Inflammatory macrophage treated with lipopolysaccharide for 4 hours (primary cell): ENCODE measurements at regions not wholly inside any gene's neighbourhood (a gene's known extent, or its start where the extent isn't known, plus 50 kb on each side); places are given as distances from the start of the nearest gene placed in this dataset.

Source experiments
- DNase-seq: peaks from one replicate; pipeline ENCODE4 v3.0.0-alpha.2; 2020

DNA sequence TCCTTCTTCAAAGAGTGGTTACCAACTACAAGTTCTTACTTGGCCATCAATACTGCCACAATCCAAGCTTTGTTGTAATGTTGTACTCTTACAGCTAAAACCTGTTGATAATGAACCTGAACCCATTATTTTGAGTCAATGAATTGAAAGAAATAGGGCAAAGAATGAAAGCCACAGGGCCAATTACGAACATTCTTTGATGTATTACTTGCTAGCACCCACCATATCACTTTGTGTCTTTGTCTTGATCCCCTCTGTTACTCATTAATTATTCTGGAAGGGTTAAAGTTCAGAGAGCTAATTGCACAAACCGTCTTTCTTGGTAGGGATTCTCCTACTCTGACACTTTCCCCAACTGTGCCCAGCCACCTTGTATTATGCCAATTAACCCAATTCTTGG lies 53.2 kb upstream of the TFEC start:
- no peak for DNase-seq

DNA sequence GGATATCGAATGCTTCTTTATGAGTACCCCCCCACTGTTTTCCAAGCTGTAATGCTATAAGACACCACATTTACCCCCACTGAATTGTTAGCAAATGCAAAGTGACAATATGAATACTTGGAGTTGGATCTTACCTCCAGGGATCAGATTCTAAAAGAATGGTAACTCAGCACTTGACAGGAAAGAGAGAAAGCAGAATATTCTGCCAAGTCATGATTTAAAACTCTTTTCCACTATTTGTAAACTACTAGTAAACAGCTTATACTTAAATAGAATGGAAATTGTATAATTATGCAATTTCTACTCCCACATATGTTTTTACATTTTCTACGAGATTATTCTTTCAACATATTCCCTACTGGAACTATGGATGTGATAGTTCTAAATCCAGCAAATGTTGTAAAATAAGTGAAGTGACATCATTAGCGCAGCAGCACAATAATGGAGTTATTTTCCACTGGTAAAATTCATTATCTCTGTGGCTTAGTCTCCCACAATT lies 56.0 kb upstream of the TFEC start:
- DNase-seq: peak; percentile 61

DNA sequence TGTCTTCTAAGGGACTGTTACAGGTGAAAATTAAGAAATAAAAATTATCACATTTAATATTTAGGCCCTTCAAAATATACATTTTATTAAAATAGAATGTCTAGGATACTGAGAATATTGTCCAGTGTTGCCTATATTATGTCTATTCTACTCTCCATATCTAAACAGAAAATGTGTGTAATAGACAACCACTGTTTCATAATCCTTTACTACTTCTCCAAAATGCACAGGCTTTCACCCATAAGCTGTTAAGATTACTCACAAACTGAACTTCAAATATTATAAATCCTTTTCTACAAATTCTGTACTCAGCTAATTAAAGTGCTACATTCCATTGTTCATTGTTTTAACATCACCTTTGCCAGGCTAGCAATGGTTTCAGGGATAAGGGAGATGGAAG lies 56.7 kb upstream of the TFEC start:
- DNase-seq: peak; percentile 80

DNA sequence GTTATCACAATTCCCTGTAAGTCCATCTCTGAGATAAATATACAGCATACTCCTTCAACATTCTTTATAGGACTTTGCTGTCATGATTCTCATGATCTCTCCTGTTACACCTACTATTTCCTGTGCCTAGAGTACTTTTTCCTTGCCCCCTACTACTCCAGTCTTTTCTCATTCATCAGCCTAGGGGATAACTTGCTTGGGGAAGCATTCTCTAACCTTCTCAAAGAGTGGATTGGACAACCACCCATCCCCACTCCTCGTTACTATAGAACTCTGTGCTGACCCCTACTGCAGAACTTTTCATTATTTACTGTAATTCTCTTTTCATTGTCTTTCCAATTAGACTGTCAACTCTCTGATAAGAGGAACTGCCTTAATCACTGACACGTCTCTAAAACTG lies 57.4 kb upstream of the TFEC start:
- peak; percentile 14 for DNase-seq

DNA sequence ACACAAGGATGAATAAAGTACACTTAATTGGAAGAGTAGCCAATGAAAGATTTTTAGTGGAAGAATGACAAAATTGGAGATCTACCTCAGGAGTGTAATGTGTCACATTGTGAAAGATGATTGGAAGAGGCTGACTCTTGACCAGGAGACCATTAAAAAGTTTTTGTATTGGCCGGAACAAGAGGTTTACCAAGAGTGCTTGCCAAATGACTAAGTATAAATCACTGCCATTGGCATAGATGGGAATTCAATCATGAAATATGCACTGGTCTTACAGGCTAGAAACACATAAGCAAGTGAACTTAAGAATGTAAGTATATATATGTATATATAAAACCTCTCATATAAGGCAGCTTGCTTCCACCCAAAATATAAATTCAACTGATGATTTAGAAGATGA lies 58.7 kb upstream of the TFEC start:
- no peak for DNase-seq

DNA sequence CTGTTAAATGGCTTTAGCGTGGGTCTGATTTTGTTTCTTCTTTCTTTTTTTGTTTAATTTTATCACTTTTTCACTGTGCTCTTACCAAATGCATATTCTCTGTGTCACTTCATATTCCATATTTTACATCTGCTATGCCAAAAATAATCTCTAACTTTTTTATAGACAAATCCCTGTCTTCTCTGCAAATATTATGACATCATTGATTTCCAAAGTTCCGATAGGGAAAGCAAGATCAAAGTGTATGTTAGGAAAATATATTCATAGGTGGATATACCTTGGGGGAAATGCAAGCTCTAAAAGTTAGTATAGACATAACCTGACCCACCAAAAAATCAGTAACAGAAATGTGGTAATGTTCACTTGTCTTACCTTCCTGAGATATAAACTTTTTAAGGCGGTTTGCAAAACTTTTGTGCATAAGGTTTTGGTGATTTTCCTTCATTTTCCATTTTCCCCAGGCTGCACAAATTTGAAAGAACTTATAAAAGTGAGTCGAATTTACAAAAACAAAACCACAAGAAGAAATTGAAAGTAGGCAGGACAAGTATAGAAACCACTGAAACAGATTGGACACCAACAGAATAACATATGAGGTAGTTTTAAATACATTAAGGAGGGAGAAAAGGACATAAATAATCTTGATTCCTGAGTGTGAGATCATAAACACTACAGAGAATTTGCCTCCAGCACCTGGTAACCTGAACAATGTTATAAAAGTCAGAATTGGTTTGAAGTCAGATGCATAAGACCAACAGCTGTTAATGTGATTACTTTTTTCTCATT lies 63.1 kb upstream of the TFEC start:
- no peak for DNase-seq

DNA sequence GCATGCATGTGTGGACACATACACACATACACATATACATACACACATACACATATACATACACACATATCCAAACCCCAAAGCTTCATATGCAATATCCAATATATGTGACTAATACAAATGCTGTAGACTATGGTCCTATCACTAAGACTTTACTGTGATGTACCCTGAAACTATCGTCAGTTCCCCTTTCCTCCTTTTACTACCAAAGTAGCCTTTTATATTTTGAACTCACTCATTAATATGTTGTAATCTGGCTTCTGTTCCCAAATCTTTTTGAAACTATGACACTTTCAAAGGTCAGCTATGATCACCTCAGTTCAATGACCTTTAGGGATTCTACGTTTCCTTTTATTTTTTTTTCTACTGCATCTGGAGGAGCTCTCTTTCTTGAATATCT lies 64.8 kb upstream of the TFEC start:
- peak; percentile 80 for DNase-seq

DNA sequence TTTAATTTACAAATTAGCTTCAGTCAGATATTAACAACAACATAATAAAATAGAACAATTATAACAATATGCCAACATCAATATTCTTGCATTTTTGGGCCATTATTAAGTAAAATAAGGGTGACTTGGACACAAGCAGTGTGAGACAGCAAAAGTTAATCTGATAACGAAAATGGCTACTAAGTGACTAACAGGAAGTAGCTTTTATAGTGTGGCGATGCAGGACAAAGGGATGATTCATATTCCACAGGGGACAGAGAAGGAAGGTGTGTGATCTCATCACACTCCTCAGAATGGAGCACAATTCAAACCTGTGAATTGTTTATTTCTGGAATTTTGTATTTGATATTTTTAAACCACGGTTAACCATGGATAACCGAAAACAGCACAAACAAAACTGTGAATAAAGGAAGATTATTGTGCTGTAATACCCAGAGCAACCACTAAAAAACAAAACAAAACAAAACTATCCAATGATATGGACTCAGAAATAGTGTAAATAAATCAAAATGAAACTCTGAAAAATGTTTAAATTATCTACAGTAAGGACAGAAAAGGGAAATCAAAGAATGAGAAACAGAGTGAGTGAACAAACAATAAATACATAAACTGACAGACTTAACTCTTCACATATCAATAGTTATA lies 66.9 kb upstream of the TFEC start:
- DNase-seq: peak; percentile 55

DNA sequence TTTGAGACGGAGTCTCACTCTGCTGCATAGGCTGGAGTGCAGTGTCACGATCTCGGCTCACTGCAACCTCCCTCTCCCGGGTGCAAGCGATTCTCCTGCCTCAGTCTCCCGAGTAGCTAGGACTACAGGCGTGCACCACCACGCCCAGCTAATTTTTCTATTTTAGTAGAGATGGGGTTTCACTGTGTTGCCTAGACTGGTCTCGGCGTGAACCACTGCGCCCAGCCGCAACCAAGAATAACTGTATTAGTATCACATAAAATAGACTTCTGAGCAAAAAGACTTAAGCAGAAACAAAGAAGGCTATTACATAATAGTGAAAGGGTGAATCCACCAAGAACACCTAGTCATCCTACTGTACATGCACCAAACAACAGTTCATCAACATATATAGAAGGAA lies 67.6 kb upstream of the TFEC start:
- DNase-seq: no peak

DNA sequence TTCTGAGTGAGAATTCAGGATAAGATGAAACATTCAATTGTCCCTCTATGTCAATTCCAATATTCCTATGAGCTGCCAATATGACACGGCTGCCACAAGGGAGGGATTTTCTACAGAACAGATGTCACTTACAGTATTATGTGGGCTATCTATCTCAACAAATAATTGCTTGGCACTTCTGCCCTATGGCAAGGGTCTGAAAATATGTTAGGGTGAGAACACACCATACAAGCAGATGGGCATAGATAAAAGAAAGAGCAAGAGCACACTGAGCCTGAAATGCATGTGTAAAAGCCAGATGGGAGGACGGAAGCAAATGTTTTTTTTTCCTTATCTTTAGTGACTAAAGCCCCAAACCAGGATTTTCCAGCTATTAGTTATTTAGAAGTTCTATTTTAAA lies 70.1 kb upstream of the TFEC start:
- no peak for DNase-seq

DNA sequence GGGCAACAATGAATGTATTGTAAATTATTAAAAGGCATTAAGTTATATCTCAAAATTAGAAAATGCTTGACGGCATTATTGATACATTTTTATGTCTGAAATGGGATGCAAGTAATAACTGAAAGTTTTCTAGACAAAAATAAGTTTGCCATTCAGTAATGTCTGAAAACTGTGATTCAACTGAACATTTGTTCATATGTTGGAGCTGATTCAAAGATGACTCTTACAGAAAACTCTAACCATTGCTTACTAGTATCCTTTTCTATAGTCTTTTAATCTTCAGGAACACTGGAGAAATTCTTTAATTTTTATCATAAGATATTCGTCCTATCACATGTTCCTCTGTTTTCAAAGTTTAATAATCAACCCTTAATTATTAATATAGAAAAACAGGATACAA lies 71.1 kb upstream of the TFEC start:
- no peak for DNase-seq

DNA sequence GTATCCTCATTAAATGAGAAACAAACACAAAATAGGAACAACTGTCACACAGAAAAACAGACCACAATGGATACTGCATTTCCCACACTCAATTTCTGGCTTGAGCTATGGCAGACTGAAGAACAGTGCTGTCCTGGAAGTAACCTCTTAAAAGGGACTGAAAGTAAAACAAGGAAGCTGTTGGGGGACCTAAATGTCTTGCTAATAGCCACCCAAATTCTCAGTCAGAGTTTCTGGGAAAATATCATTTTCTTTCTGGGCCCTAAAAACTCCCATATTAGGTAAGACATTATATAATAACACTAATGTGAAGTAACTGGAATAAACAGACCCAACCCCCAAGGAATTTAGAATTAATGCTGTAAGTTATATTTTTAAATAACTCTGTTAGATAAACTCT lies 80.9 kb upstream of the TFEC start:
- DNase-seq: peak; percentile 83

DNA sequence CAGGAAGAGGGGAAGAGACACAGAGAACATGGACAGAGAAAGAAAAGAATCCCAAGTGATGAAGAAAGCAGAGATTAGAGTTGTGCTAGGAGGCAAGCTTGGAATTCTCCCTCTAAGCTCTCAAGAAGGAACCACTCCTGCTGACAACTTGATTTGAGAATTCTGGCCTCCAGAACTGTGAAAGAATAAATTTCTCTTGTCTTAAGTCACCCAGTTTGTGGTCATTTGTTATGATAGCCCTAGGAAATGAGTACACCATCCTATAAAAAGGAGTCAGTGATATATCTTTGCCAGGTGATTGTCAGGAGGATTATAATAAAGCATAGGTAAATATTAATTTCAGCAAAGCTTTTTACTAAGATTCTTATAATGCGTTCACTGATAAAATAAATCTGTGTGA lies 82.7 kb upstream of the TFEC start:
- no peak for DNase-seq

DNA sequence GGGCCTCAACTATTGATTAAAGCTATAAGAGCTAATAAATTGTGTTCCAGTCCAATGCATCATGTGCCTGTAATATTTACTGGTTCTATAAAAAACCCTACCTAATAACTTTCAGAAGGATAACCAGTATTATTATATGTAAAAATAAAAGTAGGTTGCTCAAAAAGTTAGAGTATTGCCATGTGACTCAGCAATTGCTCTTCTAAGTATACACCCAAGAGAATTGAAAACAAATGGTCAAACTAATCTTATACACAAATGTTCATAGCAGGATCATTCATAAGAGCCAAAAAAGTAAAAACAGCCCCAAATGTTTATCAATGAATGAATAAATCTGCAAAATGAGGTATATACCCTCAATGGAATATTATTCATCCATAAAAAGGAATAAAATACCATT lies 89.5 kb upstream of the TES start:
- no peak for DNase-seq

DNA sequence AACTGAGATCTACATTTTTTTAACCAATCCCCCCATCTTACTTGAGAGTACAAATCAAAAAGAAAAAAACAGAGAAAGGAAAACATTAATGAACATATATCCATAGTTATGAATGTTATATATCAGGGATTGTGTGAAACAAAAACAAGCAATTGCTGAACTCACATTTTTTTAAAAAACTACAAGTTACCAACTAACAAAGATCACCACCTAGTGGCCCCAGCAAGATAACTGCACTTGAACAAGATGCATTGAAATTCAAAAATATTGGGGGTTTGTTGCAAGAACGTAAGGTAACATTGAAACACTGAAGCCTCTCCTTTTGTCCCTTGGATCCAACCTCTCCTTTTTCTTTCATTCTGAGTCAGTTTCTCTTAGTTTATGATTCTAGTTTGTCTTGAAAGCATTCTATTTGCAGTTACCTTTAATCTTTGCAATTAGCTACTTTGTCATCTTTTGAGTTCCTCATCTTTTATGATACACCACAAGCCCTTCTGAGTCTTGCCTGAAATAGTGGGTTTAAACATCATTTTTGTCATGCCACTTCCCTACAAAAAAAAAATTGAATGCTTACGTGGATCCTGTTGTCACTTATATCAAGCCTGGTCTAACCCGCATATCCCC lies 87.3 kb upstream of the TES start:
- DNase-seq: peak; percentile 70

DNA sequence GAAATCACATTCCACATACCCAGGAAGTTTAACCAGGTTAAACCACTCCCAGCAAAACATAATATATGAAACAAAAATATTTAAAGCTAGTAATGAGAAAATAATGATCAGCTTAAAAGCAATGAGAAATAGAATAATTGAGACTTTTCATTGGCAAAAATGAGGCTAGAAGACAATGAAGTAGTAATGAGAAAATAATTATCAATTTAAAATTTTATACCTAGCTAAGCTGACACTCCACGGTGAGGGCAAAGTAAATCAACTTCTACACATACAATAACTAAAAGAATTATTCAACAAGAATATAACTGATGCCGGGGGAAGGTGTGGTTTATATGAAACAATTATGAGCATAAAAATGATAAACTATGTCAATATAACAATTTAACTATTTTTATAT lies 82.2 kb upstream of the TES start:
- no peak for DNase-seq

DNA sequence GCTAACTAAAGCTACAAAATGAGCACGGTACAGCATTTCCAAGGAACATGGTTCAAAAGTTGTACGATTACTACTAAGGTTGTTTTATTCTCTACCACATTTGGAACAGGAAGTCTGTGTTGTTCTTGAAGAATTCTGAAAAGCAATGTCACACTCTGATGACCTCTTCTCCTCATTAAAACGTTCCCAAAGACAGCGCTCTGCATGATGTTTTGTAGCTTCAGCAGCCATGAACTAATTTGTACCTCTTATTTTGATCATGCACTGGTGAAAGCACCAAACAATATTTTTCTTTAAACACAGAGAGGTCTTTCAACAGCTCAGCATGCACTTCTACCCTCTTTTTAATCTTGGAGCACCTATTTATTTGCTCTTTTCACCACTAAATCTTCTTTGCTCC lies 75.0 kb upstream of the TES start:
- no peak for DNase-seq

DNA sequence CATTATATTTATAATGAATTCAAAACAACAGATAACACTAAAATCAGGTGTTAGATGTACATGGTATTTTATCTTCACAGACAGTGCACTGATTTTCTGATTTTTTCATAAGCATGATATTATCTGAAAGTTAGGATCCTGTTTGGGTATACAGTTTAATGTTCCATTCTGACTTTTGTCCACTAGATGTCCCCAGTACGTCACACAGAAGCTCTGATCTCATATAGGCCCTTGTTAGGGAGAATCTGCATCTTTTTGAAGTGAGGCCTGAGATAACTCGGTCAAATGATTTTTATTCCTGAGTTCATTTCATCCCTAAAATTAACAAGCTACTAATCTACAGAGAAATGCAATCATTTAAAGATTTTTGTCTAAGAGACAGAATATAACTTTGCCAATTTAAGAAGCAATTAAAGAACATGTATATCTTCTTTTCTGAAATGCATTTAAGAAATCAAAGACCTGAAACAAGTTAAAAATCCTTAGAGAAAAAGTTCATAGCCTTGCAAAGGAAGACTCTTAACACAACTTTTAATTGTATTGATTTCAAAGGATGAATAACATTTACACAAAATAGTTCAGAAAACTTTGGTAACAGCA lies 72.0 kb upstream of the TES start:
- DNase-seq: peak; percentile 71

DNA sequence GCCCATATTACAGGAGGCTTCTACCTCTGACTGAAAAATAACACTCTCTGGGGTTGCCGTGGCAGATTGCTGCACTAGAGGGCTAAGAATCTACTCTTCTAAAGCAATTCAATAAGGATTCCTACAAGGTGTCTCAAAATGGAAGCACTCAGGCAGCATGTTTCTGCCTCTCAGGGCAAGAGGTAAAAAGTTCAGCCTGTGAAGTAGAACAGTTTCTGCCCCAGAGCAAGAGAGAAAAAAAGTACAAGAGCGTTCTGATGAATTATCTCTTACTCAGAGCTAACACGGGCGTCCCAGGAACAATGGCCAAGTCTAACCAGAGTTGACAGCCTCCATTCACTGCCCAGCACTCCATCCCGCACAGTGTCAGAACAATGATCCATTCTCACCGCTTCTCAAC lies 71.3 kb upstream of the TES start:
- no peak for DNase-seq

DNA sequence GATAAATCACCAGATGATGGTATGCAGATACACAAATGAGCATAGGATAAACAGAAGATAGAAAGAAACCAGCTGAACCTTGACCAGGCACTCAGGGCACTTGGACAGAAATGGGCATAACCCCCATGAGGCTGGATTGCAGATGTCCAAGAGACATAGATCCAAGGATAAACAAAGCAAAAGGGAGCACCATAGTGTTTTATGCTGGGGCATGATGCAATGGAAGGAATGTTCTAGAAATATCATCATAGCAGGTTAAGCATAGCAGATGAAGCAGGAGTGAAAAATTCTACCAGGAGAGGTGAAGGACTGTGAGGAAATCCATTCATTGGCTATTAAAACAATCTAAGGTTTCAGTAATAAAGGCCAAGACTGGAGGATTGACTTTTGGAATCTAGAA lies 70.5 kb upstream of the TES start:
- no peak for DNase-seq

DNA sequence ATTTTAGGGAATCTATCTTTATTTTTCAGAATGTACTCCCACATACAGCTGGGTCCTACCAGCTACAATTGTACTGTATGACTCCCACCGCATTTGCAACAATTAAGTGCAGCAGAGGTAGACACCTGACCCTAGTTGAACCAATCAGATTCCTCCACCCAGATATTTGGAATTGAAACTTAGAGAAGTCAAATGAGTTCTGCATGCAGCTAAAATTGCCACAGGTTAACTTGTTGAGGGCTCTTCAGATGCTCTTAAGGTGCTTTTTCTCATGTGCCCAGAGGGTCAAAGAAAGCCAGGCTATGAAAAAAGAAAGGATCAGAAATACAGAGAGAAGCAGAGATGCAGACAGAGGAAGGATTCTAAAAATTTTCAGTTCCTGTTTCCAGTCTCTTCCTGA lies 68.0 kb upstream of the TES start:
- DNase-seq: no peak

DNA sequence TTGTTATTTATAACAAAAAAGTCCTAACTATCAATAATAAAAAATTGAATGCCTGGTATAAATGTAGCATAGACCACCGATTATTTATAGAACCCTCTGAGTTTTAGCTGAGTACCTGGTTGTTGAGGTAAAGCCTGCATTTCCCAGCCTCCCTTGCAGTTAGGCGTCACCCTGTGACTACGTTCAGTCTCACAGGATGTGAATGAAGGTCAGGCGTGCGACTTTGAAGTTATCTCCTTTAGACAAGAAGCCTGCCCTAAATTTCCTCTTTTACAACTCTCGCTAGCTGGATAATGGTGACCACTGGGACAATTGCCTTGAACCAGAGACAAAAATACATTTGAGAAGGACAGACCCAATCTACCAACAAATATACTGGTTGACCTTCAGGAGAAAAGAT lies 67.5 kb upstream of the TES start:
- DNase-seq: no peak

DNA sequence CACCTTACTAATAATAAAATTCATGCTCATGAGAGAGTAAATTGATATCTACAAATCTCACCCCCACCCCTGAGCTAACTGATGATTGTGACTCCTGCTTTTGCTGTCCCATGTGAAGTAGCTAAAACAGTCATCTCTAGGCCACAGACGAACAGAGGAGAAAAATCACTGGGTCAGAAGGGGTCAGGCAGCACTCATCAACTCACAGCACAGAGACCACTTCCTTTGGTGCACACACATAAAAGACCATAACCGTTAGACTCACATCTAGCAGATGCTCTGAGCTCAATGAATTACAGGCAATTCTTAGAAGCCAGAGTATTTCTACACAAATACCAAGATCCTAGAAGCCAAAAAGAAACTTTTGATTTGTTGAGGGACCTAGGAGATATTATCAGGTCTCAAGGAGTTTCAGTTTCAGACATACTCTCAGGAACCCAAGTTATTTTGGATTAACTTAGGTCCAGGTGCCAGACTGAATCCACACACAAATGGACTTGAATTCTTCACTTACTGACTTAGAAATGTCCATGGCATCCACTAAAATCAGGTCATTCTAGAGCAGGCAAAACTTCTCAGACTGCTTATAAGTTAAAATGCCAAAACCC lies 65.0 kb upstream of the TES start:
- no peak for DNase-seq

DNA sequence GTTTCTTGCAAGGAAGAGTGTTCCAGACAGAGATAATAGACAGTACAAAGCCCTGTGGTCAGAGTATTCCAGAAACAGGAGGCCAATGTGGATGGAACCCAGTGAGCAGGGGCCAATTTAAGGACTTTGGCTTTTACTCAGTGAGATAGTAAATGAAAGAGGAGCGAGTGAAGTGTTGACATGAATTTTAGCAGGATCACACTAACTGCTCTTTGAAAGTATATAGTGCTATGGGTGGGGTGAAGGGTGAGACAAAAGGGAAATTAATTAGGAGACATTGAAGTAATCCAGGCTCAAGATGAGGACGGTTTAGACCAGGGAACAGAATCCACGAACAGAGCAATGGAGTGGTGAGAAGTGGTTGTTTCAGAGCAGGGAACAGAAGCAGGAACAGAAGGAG lies 62.2 kb upstream of the TES start:
- DNase-seq: no peak
